ENCODE measurements at regions not wholly inside any gene's neighbourhood (a gene's known extent, or its start where the extent isn't known, plus 50 kb on each side); places are given as distances from the start of the nearest gene placed in this dataset.

- DNase-seq (no peak), ATAC-seq (ENCODE audit: low FRiP score in 2 of 2) (no peak)
- no peak for TF ChIP-seq POLR2A (IDR thresholded peaks at IDR 0.05)
- TF ChIP-seq EP300 (IDR thresholded peaks at IDR 0.05), result no peak
- Histone ChIP-seq H3K27ac (no peak overlapping the region), H3K4me1 (no peaks in the 10 kb centered on the region), H3K36me3 (no peaks in the 10 kb centered on the region), H3K9me3 (no peaks in the 10 kb centered on the region), H3K4me3 (no peak overlapping the region), H3K27me3 (no peaks in the 10 kb centered on the region)
- WGBS, 2 donors, result 68 to 75% methylated on average over 4 of the region's 4 CpGs
These were observed 1095.7 kb downstream of the TSN start for GRCh38 chr2:122851161-122851560.

GRCh38 chr2:122851972-122852531 lies 1096.6 kb downstream of the TSN start:
- Histone ChIP-seq H3K36me3 (no peaks in the 10 kb centered on the region), H3K9me3 (no peaks in the 10 kb centered on the region), H3K27ac (no peak overlapping the region), H3K4me1 (no peaks in the 10 kb centered on the region), H3K4me3 (no peak overlapping the region), H3K27me3 (no peaks in the 10 kb centered on the region)
- WGBS, 2 donors, result 45 to 57% methylated on average over 4 of the region's 4 CpGs
- no peak for TF ChIP-seq EP300 (IDR thresholded peaks at IDR 0.05)
- no peak for TF ChIP-seq POLR2AphosphoS5 (IDR thresholded peaks at IDR 0.05)
- TF ChIP-seq POLR2A (IDR thresholded peaks at IDR 0.05), result no peak
- no peak for TF ChIP-seq CTCF (IDR thresholded peaks at IDR 0.05)
- no peak for DNase-seq
- ATAC-seq (ENCODE audit: low FRiP score in 2 of 2), result no peak

- no peaks in the 10 kb centered on the region for H3K27me3 ChIP-seq
- no peak for DNase-seq
- ATAC-seq (ENCODE audit: low FRiP score in 2 of 2), result no peak
- no peak overlapping the region for H3K27ac ChIP-seq
- no peaks in the 10 kb centered on the region for H3K4me1 ChIP-seq
- no peaks in the 10 kb centered on the region for H3K36me3 ChIP-seq
- H3K4me3 ChIP-seq, result no peak overlapping the region
- TF ChIP-seq POLR2A (IDR thresholded peaks at IDR 0.05) (no peak), POLR2AphosphoS5 (IDR thresholded peaks at IDR 0.05) (no peak), EP300 (IDR thresholded peaks at IDR 0.05) (no peak), CTCF (IDR thresholded peaks at IDR 0.05) (no peak)
- 58 to 67% methylated on average over 5 of the region's 5 CpGs for WGBS, 2 donors
- H3K9me3 ChIP-seq, result no peaks in the 10 kb centered on the region
These were observed 1101.2 kb downstream of the TSN start for GRCh38 chr2:122856696-122857095.

- H3K9me3 ChIP-seq, result no peaks in the 10 kb centered on the region
- no peaks in the 10 kb centered on the region for H3K4me1 ChIP-seq
- H3K36me3 ChIP-seq, result no peaks in the 10 kb centered on the region
- H3K27me3 ChIP-seq, result no peaks in the 10 kb centered on the region
- H3K4me3 ChIP-seq, result no peak overlapping the region
- DNase-seq, result no peak
- H3K27ac ChIP-seq, result no peak overlapping the region
- TF ChIP-seq POLR2AphosphoS5 (IDR thresholded peaks at IDR 0.05) (no peak), POLR2A (IDR thresholded peaks at IDR 0.05) (no peak), EP300 (IDR thresholded peaks at IDR 0.05) (no peak), CTCF (IDR thresholded peaks at IDR 0.05) (no peak)
- WGBS, 2 donors, result 83 to 88% methylated on average over 2 of the region's 2 CpGs
- ATAC-seq (ENCODE audit: low FRiP score in 2 of 2), result no peak
These were observed 1102.7 kb downstream of the TSN start for GRCh38 chr2:122858075-122858702.

- 77 to 81% methylated on average over 5 of the region's 5 CpGs for WGBS, 2 donors
- no peaks in the 10 kb centered on the region for H3K9me3 ChIP-seq
- no peak for ATAC-seq (ENCODE audit: low FRiP score in 2 of 2)
- no peaks in the 10 kb centered on the region for H3K27me3 ChIP-seq
- no peak for DNase-seq
- no peak overlapping the region for H3K4me3 ChIP-seq
- H3K36me3 ChIP-seq, result no peaks in the 10 kb centered on the region
- no peak for TF ChIP-seq POLR2AphosphoS5 (IDR thresholded peaks at IDR 0.05)
- no peak for TF ChIP-seq POLR2A (IDR thresholded peaks at IDR 0.05)
- TF ChIP-seq EP300 (IDR thresholded peaks at IDR 0.05), result no peak
- no peak for TF ChIP-seq CTCF (IDR thresholded peaks at IDR 0.05)
- no peak overlapping the region for H3K27ac ChIP-seq
- H3K4me1 ChIP-seq, result no peaks in the 10 kb centered on the region
These were observed 1103.4 kb downstream of the TSN start for GRCh38 chr2:122858813-122859212.
